PC-9 (cell line): ENCODE measurements at regions not wholly inside any gene's neighbourhood (a gene's known extent, or its start where the extent isn't known, plus 50 kb on each side); places are given as distances from the start of the nearest gene placed in this dataset.
"Not testable (repeated sequence)": the region's sequence is repeated elsewhere in the genome, so short reads cannot be mapped to it uniquely, and the experiment has no call there.

ENCODE experiments used
- BruUV-seq: library from RNA; stranded (reverse); fragments of 400-500 nt; replicated peaks from 2 replicates; lab custom pipeline; 2021; lab: Mats Ljungman, UMichigan
- CTCF ChIA-PET: fragments of 300-600 bp; sonication (Branson Sonifier 250); formaldehyde crosslinking; loops from one replicate; lab custom pipeline; 2022; ENCODE audit warnings: antibody characterized with exemption; lab: Charles Lee
- POLR2A ChIA-PET: fragments of 300-600 bp; sonication (Branson Sonifier 250); formaldehyde crosslinking; loops from one replicate; lab custom pipeline; 2022; ENCODE audit warnings: antibody characterized with exemption; ENCODE audit not compliant: unreplicated experiment; lab: Charles Lee
- DNase-seq, 2 experiments: peaks; one replicate each; pipeline versions ENCODE4 v3.0.0 to v3.0.0-alpha.2; 2015 to 2022; ENCODE audit warnings: mixed read lengths in 1 of 2
- H2AFZ ChIP-seq: fragments of 200-600 bp; sonication (generic); 2 replicates; pipeline ENCODE4 v1.8.1; 2017; ENCODE audit warnings: antibody characterized with exemption
- H3F3A ChIP-seq: fragments of 200-600 bp; sonication (generic); 2 replicates; pipeline ENCODE4 v1.8.1; 2017; ENCODE audit warnings: antibody characterized with exemption, mild to moderate bottlenecking, low read depth; ENCODE audit not compliant: insufficient read depth
- H3K27ac ChIP-seq: fragments of 200-600 bp; sonication (generic); 2 replicates; pipeline ENCODE4 v1.6.1; 2016; ENCODE audit warnings: mixed run types
- H3K27me3 ChIP-seq: fragments of 200-600 bp; sonication (generic); 2 replicates; pipeline ENCODE4 v1.6.1; 2016; ENCODE audit warnings: low read depth, mixed run types; ENCODE audit not compliant: insufficient read depth
- H3K36me3 ChIP-seq: fragments of 200-600 bp; sonication (generic); 2 replicates; pipeline ENCODE4 v1.6.1; 2016; ENCODE audit warnings: low read depth, mixed run types
- H3K4me1 ChIP-seq: fragments of 200-600 bp; sonication (generic); replicated peaks from 2 replicates; pipeline ENCODE4 v1.6.1; 2016; ENCODE audit warnings: mixed run types; ENCODE audit not compliant: insufficient read depth
- H3K4me2 ChIP-seq: fragments of 200-600 bp; sonication (generic); 2 replicates; pipeline ENCODE4 v1.6.1; 2017; ENCODE audit warnings: mixed run types
- H3K4me3 ChIP-seq: fragments of 200-600 bp; sonication (generic); 2 replicates; pipeline ENCODE4 v1.6.1; 2016; ENCODE audit warnings: mixed run types
- H3K79me2 ChIP-seq: fragments of 200-600 bp; sonication (generic); 2 replicates; pipeline ENCODE4 v1.6.1; 2017; ENCODE audit warnings: low read depth, mixed run types
- H3K9me2 ChIP-seq: fragments of 200-600 bp; sonication (generic); 2 replicates; pipeline ENCODE4 v1.8.1; 2017; ENCODE audit warnings: mild to moderate bottlenecking; ENCODE audit not compliant: insufficient read depth
- H3K9me3 ChIP-seq: fragments of 200-600 bp; sonication (generic); 2 replicates; pipeline ENCODE4 v1.8.1; 2016; ENCODE audit warnings: low read depth; ENCODE audit not compliant: insufficient read depth
- H4K20me1 ChIP-seq: fragments of 200-600 bp; sonication (generic); 2 replicates; pipeline ENCODE4 v1.8.1; 2017; ENCODE audit not compliant: insufficient read depth
- EZH2 ChIP-seq: fragments of 200-600 bp; sonication (generic); IDR thresholded peaks from 2 replicates; pipeline ENCODE4 v1.8.0; 2017; ENCODE audit warnings: antibody characterized with exemption, low read depth
- intact Hi-C: fragments of 100-400 bp; cut with micrococcal nuclease; formaldehyde crosslinking; loops from one replicate; pipeline ENCODE4 v1.10.0; 2022; ENCODE audit not compliant: unreplicated experiment
- TF ChIP-seq, protein P1 (sequence below): fragments of 200-600 bp; sonication (generic); conservative IDR thresholded peaks from 2 replicates; pipeline ENCODE4 v1.6.1; 2017; ENCODE audit warnings: mixed run types, antibody characterized with exemption, mild to moderate bottlenecking, moderate library complexity

- H3K9me2 ChIP-seq, result no peaks in the 10 kb centered on the region
- CTCF ChIA-PET, result no interaction called here
- H3K4me3 ChIP-seq, result no peak overlapping the region
- H3K36me3 ChIP-seq, result no peaks in the 10 kb centered on the region
- DNase-seq, result no peak
- no peak overlapping the region for H3K4me2 ChIP-seq
- H3K79me2 ChIP-seq, result no peaks in the 10 kb centered on the region
- intact Hi-C loops, result no loop called here
- H3K4me1 ChIP-seq, result no peaks in the 10 kb centered on the region
- no TSS peak for BruUV-seq
- H3K27me3 ChIP-seq, result no peaks in the 10 kb centered on the region
- H3K27ac ChIP-seq, result no peak overlapping the region
- H3F3A ChIP-seq, result no peaks in the 10 kb centered on the region
- no peaks in the 10 kb centered on the region for H4K20me1 ChIP-seq
- TF ChIP-seq EZH2, result no peak
- TF ChIP-seq, protein P1, sequence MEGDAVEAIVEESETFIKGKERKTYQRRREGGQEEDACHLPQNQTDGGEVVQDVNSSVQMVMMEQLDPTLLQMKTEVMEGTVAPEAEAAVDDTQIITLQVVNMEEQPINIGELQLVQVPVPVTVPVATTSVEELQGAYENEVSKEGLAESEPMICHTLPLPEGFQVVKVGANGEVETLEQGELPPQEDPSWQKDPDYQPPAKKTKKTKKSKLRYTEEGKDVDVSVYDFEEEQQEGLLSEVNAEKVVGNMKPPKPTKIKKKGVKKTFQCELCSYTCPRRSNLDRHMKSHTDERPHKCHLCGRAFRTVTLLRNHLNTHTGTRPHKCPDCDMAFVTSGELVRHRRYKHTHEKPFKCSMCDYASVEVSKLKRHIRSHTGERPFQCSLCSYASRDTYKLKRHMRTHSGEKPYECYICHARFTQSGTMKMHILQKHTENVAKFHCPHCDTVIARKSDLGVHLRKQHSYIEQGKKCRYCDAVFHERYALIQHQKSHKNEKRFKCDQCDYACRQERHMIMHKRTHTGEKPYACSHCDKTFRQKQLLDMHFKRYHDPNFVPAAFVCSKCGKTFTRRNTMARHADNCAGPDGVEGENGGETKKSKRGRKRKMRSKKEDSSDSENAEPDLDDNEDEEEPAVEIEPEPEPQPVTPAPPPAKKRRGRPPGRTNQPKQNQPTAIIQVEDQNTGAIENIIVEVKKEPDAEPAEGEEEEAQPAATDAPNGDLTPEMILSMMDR, result no peak
- POLR2A ChIA-PET, result no interaction called here
- H3K9me3 ChIP-seq, result peaks cover 8% of the 10 kb centered on the region
- no peak overlapping the region for H2AFZ ChIP-seq
These were observed 193.6 kb downstream of the MBL2 start for GRCh38 chr10:52578871-52579405.

GRCh38 chr10:52581636-52582035, 190.9 kb downstream of the MBL2 start:
- CTCF ChIA-PET, BruUV-seq, H3K27ac ChIP-seq, H3K9me2 ChIP-seq, H3K4me1 ChIP-seq, H3K4me3 ChIP-seq, H4K20me1 ChIP-seq, POLR2A ChIA-PET, H3K36me3 ChIP-seq, intact Hi-C loops, H2AFZ ChIP-seq, H3F3A ChIP-seq, H3K4me2 ChIP-seq, DNase-seq, H3K79me2 ChIP-seq, H3K27me3 ChIP-seq: not testable (repeated sequence)
- H3K9me3 ChIP-seq, result peaks cover 13% of the 10 kb centered on the region

- intact Hi-C loops, result no loop called here
- H3K36me3 ChIP-seq, result no peaks in the 10 kb centered on the region
These were observed 189.2 kb downstream of the MBL2 start for GRCh38 chr10:52583336-52583735.

More at GRCh38 chr10:52583336-52583735, 189.2 kb downstream of the MBL2 start:
- no peak for DNase-seq
- Histone ChIP-seq H4K20me1 (no peaks in the 10 kb centered on the region), H3K9me2 (no peaks in the 10 kb centered on the region), H3F3A (no peaks in the 10 kb centered on the region), H3K4me2 (no peak overlapping the region), H3K4me3 (no peak overlapping the region), H3K4me1 (no peaks in the 10 kb centered on the region), H3K79me2 (no peaks in the 10 kb centered on the region), H2AFZ (no peak overlapping the region), H3K27ac (no peak overlapping the region), H3K9me3 (peaks cover 20% of the 10 kb centered on the region), H3K27me3 (no peaks in the 10 kb centered on the region)
- no TSS peak for BruUV-seq
- no peak for TF ChIP-seq EZH2
- TF ChIP-seq, protein P1, result no peak
- ChIA-PET POLR2A (no interaction called here), CTCF (no interaction called here)
